Keratinocyte (primary cell): ENCODE measurements at regions not wholly inside any gene's neighbourhood (a gene's known extent, or its start where the extent isn't known, plus 50 kb on each side); places are given as distances from the start of the nearest gene placed in this dataset.

Experiments
- DNase-seq: peaks from one replicate; pipeline ENCODE4 v3.0.0-alpha.2; 2011; ENCODE audit warnings: low read depth, missing footprints, low spot score
- FAIRE-seq: peaks from 2 replicates; lab custom pipeline; 2011; peaks lifted over from hg19 to GRCh38; lab: Jason Lieb, UNC
- H2AFZ ChIP-seq: 2 replicates; pipeline ENCODE4 v1.6.0; 2012; ENCODE audit warnings: low read length, control low read depth, inconsistent platforms; ENCODE audit not compliant: control insufficient read depth
- H3K27ac ChIP-seq: 2 replicates; pipeline ENCODE4 v1.5.1; 2011; ENCODE audit warnings: low read length; ENCODE audit not compliant: control insufficient read depth, insufficient read depth
- H3K27me3 ChIP-seq: 3 replicates; pipeline ENCODE4 v1.6.0; 2011; ENCODE audit warnings: low read length; ENCODE audit not compliant: control insufficient read depth, insufficient read depth; ENCODE audit errors: extremely low read depth
- H3K36me3 ChIP-seq, 2 experiments: 2 replicates in 1 of 2; 3 replicates in 1 of 2; pipeline ENCODE4 v1.5.1; 2011; ENCODE audit warnings: low read length in 2 of 2, mild to moderate bottlenecking in 1 of 2; ENCODE audit not compliant: control insufficient read depth in 2 of 2, insufficient read depth in 2 of 2; ENCODE audit errors: extremely low read depth in 1 of 2
- H3K4me1 ChIP-seq: 3 replicates; pipeline ENCODE4 v1.5.1; 2011; ENCODE audit warnings: low read length; ENCODE audit not compliant: control insufficient read depth, insufficient read depth; ENCODE audit errors: extremely low read depth
- H3K4me2 ChIP-seq: 3 replicates; pipeline ENCODE4 v1.6.0; 2011; ENCODE audit warnings: low read depth, low read length; ENCODE audit not compliant: control insufficient read depth, insufficient read depth; ENCODE audit errors: extremely low read depth
- H3K4me3 ChIP-seq, 3 experiments: fragments of 200-600 bp in 1 of 3; sonication (generic) in 1 of 3; 2 replicates in 2 of 3; 3 replicates in 1 of 3; pipeline ENCODE4 v1.5.1; 2011 to 2016; ENCODE audit warnings: low read length in 3 of 3, mild to moderate bottlenecking in 3 of 3, control low read depth in 2 of 3, inconsistent platforms in 1 of 3, low read depth in 1 of 3, mixed read lengths in 1 of 3, mixed run types in 1 of 3, moderate library complexity in 1 of 3; ENCODE audit not compliant: control insufficient read depth in 2 of 3, insufficient read depth in 2 of 3; ENCODE audit errors: extremely low read depth in 1 of 3
- H3K79me2 ChIP-seq: 2 replicates; pipeline ENCODE4 v1.6.0; 2012; ENCODE audit warnings: low read length; ENCODE audit not compliant: control insufficient read depth, insufficient read depth
- H3K9ac ChIP-seq: 3 replicates; pipeline ENCODE4 v1.6.0; 2011; ENCODE audit warnings: low read length; ENCODE audit not compliant: control insufficient read depth, insufficient read depth; ENCODE audit errors: extremely low read depth
- H3K9me1 ChIP-seq: 3 replicates; pipeline ENCODE4 v1.6.0; 2011; ENCODE audit warnings: low read length; ENCODE audit not compliant: control insufficient read depth, insufficient read depth; ENCODE audit errors: extremely low read depth
- H3K9me3 ChIP-seq: 2 replicates; pipeline ENCODE4 v1.5.1; 2012; ENCODE audit warnings: low read depth, low read length; ENCODE audit not compliant: control insufficient read depth
- H4K20me1 ChIP-seq: 3 replicates; pipeline ENCODE4 v1.6.0; 2011; ENCODE audit warnings: low read length; ENCODE audit not compliant: control insufficient read depth, insufficient read depth; ENCODE audit errors: extremely low read depth
- EZH2 ChIP-seq: IDR thresholded peaks from one replicate; pipeline ENCODE4 v1.6.1; 2012; ENCODE audit warnings: inconsistent platforms, mild to moderate bottlenecking, low read length, moderate library complexity
- dilution Hi-C: fragments of 300-500 bp; cut with MboI; formaldehyde crosslinking; loops from one replicate; pipeline ENCODE4 v1.7.0; 2020; ENCODE audit warnings: low sequenced_read_pairs; ENCODE audit not compliant: extremely low pct_ligation_motif_present
- TF ChIP-seq, protein P1 (sequence below), 3 experiments: IDR thresholded peaks in 1 of 3; conservative IDR thresholded peaks in 1 of 3; optimal IDR thresholded peaks in 1 of 3; 2 replicates in 2 of 3; 3 replicates in 1 of 3; pipeline versions ENCODE3 to v1.5.1; 2011; ENCODE audit warnings: low read length in 3 of 3, mild to moderate bottlenecking in 3 of 3, moderate library complexity in 2 of 3, control low read depth in 1 of 3, inconsistent platforms in 1 of 3; ENCODE audit not compliant: insufficient read depth in 2 of 3; ENCODE audit errors: extremely low read depth in 1 of 3

GRCh38 chr1:36536727-36537126 is 54.0 kb upstream of the CSF3R start:
- TF ChIP-seq, protein P1, sequence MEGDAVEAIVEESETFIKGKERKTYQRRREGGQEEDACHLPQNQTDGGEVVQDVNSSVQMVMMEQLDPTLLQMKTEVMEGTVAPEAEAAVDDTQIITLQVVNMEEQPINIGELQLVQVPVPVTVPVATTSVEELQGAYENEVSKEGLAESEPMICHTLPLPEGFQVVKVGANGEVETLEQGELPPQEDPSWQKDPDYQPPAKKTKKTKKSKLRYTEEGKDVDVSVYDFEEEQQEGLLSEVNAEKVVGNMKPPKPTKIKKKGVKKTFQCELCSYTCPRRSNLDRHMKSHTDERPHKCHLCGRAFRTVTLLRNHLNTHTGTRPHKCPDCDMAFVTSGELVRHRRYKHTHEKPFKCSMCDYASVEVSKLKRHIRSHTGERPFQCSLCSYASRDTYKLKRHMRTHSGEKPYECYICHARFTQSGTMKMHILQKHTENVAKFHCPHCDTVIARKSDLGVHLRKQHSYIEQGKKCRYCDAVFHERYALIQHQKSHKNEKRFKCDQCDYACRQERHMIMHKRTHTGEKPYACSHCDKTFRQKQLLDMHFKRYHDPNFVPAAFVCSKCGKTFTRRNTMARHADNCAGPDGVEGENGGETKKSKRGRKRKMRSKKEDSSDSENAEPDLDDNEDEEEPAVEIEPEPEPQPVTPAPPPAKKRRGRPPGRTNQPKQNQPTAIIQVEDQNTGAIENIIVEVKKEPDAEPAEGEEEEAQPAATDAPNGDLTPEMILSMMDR (optimal IDR thresholded peaks at IDR 0.05 in 1 of 3, IDR thresholded peaks at IDR 0.05 in 1 of 3, conservative IDR thresholded peaks at IDR 0.05 in 1 of 3; ENCODE audit: extremely low read depth in 1 of 3, insufficient read depth in 2 of 3, low read length in 3 of 3) = no peak
- TF ChIP-seq EZH2 = no peak
- Histone ChIP-seq H3K9me1 (no peaks in the 10 kb centered on the region), H3K27me3 (peaks cover 3% of the 10 kb centered on the region), H3K9me3 (no peaks in the 10 kb centered on the region), H3K36me3 (no peaks in the 10 kb centered on the region), H2AFZ (no peak overlapping the region), H3K79me2 (no peaks in the 10 kb centered on the region), H3K4me2 (no peak overlapping the region), H3K4me3 (no peak overlapping the region), H3K4me1 (no peaks in the 10 kb centered on the region), H3K27ac (no peak overlapping the region), H4K20me1 (no peaks in the 10 kb centered on the region), H3K9ac (no peak overlapping the region)
- FAIRE-seq (no peak), DNase-seq (no peak)
- dilution Hi-C loops = no loop called here

DNA sequence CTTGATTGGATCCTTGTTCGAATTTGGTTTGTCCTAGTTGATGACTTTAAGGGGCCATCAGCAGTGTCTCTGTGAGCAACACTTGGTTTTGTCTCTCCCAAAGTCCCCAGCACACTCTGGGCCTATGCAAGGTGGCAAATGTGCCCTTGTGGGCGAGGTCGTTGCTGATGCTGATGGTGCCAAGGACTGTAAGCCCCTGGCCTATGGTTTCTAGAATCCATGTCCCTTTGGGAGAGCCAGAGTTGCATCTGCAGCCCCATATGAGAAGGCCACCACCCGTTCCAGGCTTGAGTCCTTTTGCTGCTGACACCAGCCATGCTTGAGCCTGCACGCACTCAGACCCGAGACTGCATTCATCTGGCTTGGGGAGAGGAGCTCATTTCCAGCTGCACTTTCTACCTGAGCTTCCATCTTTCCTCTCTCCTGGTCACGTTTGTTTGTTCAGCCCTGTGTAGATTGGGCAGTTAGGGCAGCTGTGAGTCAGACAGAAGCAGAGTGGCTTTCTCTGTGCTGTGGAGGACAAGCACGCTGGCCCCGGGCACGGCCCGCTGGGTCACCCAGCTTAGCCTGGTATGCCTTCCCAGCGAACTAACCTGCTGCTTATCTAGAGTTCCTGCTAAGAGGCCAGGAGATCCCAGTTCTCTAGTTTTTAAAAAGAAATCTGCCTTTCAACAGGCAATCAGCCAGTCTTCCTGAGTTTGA is 52.1 kb upstream of the CSF3R start:
- DNase-seq = no peak
- Histone ChIP-seq H3K79me2 (no peaks in the 10 kb centered on the region), H3K4me2 (no peak overlapping the region), H3K27me3 (peaks cover 3% of the 10 kb centered on the region), H4K20me1 (no peaks in the 10 kb centered on the region), H2AFZ (no peak overlapping the region), H3K9me3 (no peaks in the 10 kb centered on the region), H3K9me1 (no peaks in the 10 kb centered on the region), H3K36me3 (no peaks in the 10 kb centered on the region), H3K9ac (no peak overlapping the region), H3K4me3 (no peak overlapping the region), H3K27ac (no peak overlapping the region), H3K4me1 (no peaks in the 10 kb centered on the region)
- dilution Hi-C loops = no loop called here
- FAIRE-seq = no peak
- TF ChIP-seq EZH2 = no peak
- TF ChIP-seq, protein P1 (optimal IDR thresholded peaks at IDR 0.05 in 1 of 3, IDR thresholded peaks at IDR 0.05 in 1 of 3, conservative IDR thresholded peaks at IDR 0.05 in 1 of 3; ENCODE audit: extremely low read depth in 1 of 3, insufficient read depth in 2 of 3, low read length in 3 of 3) = no peak
